ENCODE measurements at regions not wholly inside any gene's neighbourhood (a gene's known extent, or its start where the extent isn't known, plus 50 kb on each side); places are given as distances from the start of the nearest gene placed in this dataset.

DNA sequence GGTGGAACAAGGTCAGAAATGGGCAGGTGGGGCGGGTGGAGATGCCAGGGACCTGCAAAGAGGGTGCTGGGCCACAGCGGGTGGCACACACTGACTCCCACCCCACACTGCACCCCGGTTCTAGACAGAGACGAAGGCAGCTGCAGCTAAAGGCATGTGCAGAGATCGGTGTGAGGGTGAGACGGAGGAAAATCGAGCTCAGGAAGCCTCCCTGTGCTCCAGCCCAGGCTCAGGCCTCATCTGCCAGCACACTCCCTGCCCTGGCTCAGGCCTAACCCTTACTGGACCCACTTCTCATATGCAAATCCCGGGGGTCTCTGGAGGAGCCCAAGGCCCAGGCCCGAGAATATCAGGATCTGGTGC lies 130.8 kb upstream of the PPP1R26 start:
- ATAC-seq (no peak), DNase-seq (no peak)
- Histone ChIP-seq H3K9me3 (no peaks in the 10 kb centered on the region), H3K27ac (no peak overlapping the region), H3K27me3 (peaks cover 8% of the 10 kb centered on the region), H3K36me3 (no peaks in the 10 kb centered on the region), H3K4me1 (no peaks in the 10 kb centered on the region), H3K4me3 (no peak overlapping the region)
- intact Hi-C loops (cut with DNase I) = loop anchor here (10.0 kb wide), 1 partner anchor 264 kb away; the partner anchor contains the start of gene OLFM1
- TF ChIP-seq, protein P1, sequence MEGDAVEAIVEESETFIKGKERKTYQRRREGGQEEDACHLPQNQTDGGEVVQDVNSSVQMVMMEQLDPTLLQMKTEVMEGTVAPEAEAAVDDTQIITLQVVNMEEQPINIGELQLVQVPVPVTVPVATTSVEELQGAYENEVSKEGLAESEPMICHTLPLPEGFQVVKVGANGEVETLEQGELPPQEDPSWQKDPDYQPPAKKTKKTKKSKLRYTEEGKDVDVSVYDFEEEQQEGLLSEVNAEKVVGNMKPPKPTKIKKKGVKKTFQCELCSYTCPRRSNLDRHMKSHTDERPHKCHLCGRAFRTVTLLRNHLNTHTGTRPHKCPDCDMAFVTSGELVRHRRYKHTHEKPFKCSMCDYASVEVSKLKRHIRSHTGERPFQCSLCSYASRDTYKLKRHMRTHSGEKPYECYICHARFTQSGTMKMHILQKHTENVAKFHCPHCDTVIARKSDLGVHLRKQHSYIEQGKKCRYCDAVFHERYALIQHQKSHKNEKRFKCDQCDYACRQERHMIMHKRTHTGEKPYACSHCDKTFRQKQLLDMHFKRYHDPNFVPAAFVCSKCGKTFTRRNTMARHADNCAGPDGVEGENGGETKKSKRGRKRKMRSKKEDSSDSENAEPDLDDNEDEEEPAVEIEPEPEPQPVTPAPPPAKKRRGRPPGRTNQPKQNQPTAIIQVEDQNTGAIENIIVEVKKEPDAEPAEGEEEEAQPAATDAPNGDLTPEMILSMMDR (IDR thresholded peaks at IDR 0.05) = no peak

DNA sequence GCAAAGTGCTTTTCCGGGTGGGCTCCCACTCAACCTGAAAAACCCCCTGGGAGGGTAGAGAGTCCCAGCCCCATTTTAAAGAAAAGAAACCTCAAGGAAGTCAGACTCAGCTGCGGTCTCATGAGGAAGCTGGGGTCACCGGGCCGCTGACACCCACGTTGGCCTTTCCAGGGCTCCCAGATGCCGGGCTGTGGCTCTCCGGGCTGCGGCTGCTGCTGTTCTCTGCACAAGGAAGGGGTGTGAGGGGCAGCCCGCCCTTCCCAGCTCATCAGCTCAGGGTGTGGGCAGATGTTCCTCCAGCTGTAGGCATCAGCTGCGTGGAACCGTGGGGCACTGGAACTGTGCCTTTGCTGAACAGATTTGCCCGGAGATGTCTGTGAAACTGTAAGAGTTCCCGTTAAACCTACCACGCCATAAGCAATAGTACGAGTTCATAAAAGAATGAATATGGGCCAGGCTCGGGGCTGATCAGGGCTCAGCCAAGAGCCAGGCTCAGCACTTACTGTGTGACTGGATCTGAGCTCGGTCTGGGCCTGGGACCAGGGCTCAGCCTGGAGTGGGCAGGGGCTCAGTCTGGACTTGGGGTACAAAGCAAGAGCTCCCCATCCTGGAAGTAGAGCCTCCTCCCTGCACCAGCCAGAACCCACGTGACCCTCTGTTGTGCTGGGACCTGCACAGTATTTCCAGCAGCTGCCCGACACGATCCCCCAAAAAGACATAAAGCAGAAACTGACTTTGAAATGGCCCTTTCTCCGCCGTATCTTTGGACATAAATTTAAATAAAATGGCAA lies 130.2 kb upstream of the PPP1R26 start:
- DNase-seq (no peak), ATAC-seq (no peak)
- Histone ChIP-seq H3K27me3 (peaks cover 7% of the 10 kb centered on the region), H3K4me1 (no peaks in the 10 kb centered on the region), H3K9me3 (no peaks in the 10 kb centered on the region), H3K4me3 (no peak overlapping the region), H3K36me3 (no peaks in the 10 kb centered on the region), H3K27ac (no peak overlapping the region)
- TF ChIP-seq, protein P1 (IDR thresholded peaks at IDR 0.05) = no peak
- intact Hi-C loops (cut with DNase I) = loop anchor here (10.0 kb wide), 1 partner anchor 265 kb away; the partner anchor contains the start of gene OLFM1

DNA sequence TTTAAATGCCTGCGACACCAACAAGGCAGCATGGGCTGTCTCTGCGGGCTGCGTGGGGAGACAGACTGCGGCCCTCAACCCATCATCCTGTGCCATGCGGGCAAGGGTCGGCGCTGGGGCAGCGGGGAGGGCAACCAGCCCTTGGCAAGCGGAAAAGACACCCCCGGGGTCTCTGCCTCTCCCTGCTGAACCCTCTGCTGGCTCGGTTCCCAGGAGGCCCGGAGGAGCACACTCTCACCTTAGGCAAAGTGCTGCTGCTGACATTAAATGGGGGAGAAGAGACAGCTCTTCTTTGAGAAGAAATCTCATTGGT lies 129.6 kb upstream of the PPP1R26 start:
- DNase-seq = no peak

DNA sequence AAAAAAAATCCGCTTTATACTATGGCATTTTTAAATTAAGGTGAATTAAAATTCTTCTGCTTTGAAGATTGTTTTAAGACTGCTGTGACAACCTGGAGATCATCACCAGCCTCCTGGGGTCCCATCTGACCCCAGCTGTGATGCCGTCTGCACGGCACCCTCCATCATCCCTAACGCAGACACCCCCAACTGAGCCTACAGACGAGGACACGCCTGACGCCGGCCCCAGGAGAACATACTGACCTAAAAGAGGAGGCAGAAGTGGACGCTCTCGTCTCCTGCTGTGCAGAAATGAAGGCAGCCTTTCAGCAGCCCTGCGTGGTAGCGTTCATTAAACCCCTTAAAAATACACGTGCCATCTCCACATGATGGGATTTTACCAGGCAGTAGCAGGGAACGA lies 125.6 kb upstream of the PPP1R26 start:
- intact Hi-C loops (cut with DNase I) = no loop called here
- no peaks in the 10 kb centered on the region for H3K36me3 ChIP-seq
- H3K4me1 ChIP-seq = no peaks in the 10 kb centered on the region
- TF ChIP-seq, protein P1 (IDR thresholded peaks at IDR 0.05) = no peak
- H3K27ac ChIP-seq = no peak overlapping the region
- H3K9me3 ChIP-seq = no peaks in the 10 kb centered on the region
- H3K27me3 ChIP-seq = no peaks in the 10 kb centered on the region
- ATAC-seq (no peak), DNase-seq (no peak)
- no peak overlapping the region for H3K4me3 ChIP-seq

More for the DNA sequence above, 129.6 kb upstream of the PPP1R26 start:
- Histone ChIP-seq H3K9me3 (no peaks in the 10 kb centered on the region), H3K27ac (no peak overlapping the region), H3K4me1 (no peaks in the 10 kb centered on the region), H3K36me3 (no peaks in the 10 kb centered on the region), H3K4me3 (no peak overlapping the region), H3K27me3 (peaks cover 5% of the 10 kb centered on the region)
- no peak for ATAC-seq
- TF ChIP-seq, protein P1 (IDR thresholded peaks at IDR 0.05) = no peak
- intact Hi-C loops (cut with DNase I) = no loop called here

DNA sequence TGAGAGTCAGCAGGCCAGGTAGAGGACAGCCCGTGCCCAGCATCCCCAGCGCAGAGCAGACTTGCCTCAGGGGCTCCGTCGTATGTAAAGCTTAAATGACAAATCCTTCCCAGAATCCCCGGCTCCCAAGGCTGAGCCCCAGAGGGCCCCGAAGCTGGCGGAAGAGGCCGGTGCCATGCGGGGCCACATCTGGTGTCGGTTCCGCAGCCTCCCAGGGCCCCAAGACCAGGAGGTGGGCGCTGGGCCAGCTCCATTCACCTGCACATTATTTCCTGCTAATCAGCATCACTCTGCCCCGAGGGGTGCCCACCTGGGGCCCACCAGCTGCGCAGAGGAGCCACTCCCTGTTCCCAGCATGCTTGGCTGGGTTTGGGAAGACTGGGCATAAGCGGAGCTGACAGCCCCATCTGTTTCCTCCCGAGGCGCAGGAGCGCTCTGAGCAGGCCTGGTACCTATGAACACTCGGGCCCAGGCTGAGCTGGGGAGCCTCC lies 124.0 kb upstream of the PPP1R26 start:
- Histone ChIP-seq H3K9me3 (no peaks in the 10 kb centered on the region), H3K27me3 (no peaks in the 10 kb centered on the region), H3K27ac (no peak overlapping the region), H3K4me3 (no peak overlapping the region), H3K36me3 (no peaks in the 10 kb centered on the region), H3K4me1 (no peaks in the 10 kb centered on the region)
- TF ChIP-seq, protein P1 (IDR thresholded peaks at IDR 0.05) = no peak
- intact Hi-C loops (cut with DNase I) = no loop called here
- DNase-seq (no peak), ATAC-seq (no peak)
